G401.6 (cell line): ENCODE measurements at regions not wholly inside any gene's neighbourhood (a gene's known extent, or its start where the extent isn't known, plus 50 kb on each side); places are given as distances from the start of the nearest gene placed in this dataset.

ENCODE experiments used
- FAIRE-seq: peaks from 2 replicates; lab custom pipeline; 2012; peaks lifted over from hg19 to GRCh38; lab: Jason Lieb, UNC

GRCh38 chr2:191612496-191612895 is 65.4 kb upstream of the NABP1 start:
- peak; percentile 96 for FAIRE-seq

- FAIRE-seq, result no peak
These were observed 63.2 kb upstream of the NABP1 start for GRCh38 chr2:191614759-191615158.

GRCh38 chr2:191615596-191615995 is 62.3 kb upstream of the NABP1 start:
- FAIRE-seq, result peak; percentile 6

- no peak for FAIRE-seq
These were observed 60.4 kb upstream of the NABP1 start for GRCh38 chr2:191617575-191617974.

GRCh38 chr2:191618046-191618780 is 59.7 kb upstream of the NABP1 start:
- FAIRE-seq, result no peak

- FAIRE-seq, result no peak
These were observed 59.1 kb upstream of the NABP1 start for GRCh38 chr2:191618786-191619185.

- FAIRE-seq, result peak; percentile 96
These were observed 57.8 kb upstream of the NABP1 start for GRCh38 chr2:191620144-191620543.

GRCh38 chr2:191622374-191623320 is 55.3 kb upstream of the NABP1 start:
- FAIRE-seq, result no peak

GRCh38 chr2:191625016-191625415 is 52.9 kb upstream of the NABP1 start:
- no peak for FAIRE-seq

GRCh38 chr2:191625446-191625845 is 52.5 kb upstream of the NABP1 start:
- no peak for FAIRE-seq

- FAIRE-seq, result peak; percentile 21
These were observed 51.3 kb upstream of the NABP1 start for GRCh38 chr2:191626497-191627151.

- no peak for FAIRE-seq
These were observed 50.4 kb upstream of the NABP1 start for GRCh38 chr2:191627518-191627917.
